DND-41 (cell line): ENCODE measurements at regions not wholly inside any gene's neighbourhood (a gene's known extent, or its start where the extent isn't known, plus 50 kb on each side); places are given as distances from the start of the nearest gene placed in this dataset.

ENCODE experiments used
- EZH2 ChIP-seq: IDR thresholded peaks from 3 replicates; pipeline ENCODE4 v1.6.1; 2012; ENCODE audit warnings: borderline replicate concordance, low read depth, mild to moderate bottlenecking, moderate library complexity, low read length, inconsistent platforms; ENCODE audit not compliant: severe bottlenecking
- TF ChIP-seq, protein P1 (sequence below): IDR thresholded peaks from 2 replicates; pipeline ENCODE4 v1.5.1; 2012; ENCODE audit warnings: borderline replicate concordance, low read length, moderate library complexity, mild to moderate bottlenecking; ENCODE audit not compliant: poor library complexity, severe bottlenecking; ENCODE audit errors: extremely low read depth

DNA sequence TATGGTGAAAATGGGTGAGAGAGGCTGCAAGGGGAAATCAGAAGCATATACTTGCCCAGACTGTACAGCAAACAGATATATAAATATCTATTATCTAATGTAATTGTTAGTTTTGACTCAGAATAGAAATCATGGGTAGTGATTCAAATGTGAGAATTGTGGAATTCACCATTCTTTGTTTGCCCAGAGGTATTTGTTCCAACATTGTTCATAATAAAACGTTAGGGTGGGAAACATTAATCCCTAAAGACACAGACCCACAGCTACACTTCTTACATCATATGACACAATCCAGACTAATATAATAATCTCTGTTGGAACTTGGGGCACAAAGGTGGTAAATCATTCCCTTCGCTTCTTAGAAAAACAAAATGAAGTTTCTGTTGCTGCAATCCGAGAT is 646.5 kb upstream of the SLITRK6 start:
- TF ChIP-seq, protein P1, sequence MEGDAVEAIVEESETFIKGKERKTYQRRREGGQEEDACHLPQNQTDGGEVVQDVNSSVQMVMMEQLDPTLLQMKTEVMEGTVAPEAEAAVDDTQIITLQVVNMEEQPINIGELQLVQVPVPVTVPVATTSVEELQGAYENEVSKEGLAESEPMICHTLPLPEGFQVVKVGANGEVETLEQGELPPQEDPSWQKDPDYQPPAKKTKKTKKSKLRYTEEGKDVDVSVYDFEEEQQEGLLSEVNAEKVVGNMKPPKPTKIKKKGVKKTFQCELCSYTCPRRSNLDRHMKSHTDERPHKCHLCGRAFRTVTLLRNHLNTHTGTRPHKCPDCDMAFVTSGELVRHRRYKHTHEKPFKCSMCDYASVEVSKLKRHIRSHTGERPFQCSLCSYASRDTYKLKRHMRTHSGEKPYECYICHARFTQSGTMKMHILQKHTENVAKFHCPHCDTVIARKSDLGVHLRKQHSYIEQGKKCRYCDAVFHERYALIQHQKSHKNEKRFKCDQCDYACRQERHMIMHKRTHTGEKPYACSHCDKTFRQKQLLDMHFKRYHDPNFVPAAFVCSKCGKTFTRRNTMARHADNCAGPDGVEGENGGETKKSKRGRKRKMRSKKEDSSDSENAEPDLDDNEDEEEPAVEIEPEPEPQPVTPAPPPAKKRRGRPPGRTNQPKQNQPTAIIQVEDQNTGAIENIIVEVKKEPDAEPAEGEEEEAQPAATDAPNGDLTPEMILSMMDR = no peak
- TF ChIP-seq EZH2 = no peak
